ENCODE measurements at regions not wholly inside any gene's neighbourhood (a gene's known extent, or its start where the extent isn't known, plus 50 kb on each side); places are given as distances from the start of the nearest gene placed in this dataset.

DNA sequence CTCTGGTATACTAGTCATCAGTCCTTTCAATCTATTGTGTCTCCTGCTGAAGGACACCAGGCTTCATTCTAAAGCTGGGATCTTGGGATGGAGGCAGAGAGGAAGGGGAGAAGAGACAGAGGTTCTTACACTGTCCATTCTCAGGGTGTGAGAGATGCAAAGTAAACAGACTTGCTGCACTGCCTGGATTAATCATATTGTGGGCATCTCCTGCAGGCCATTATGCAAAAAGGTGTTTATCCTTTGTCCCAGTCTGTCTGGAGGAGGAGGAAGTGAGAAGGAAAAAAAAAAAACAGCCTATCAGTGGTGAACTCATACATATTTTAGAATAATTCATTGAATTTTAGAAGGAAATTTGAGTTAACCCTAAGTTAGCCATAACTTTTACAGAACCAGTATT lies 92.9 kb upstream of the TNPO1 start:
- intact Hi-C loops (cut with DNase I; ENCODE audit: low total_unique reads) = no loop called here
- H3K27ac ChIP-seq = no peak overlapping the region
- H3K4me3 ChIP-seq = no peak overlapping the region
- peaks cover 0 to 20% (median 0%) of the 10 kb centered on the region in 7 donors for H3K27me3 ChIP-seq (replicated peaks in 1 of 7)
- TF ChIP-seq POLR2A (IDR thresholded peaks at IDR 0.05) (no peak), POLR2AphosphoS5 (IDR thresholded peaks at IDR 0.05) (no peak)
- TF ChIP-seq, protein P1, sequence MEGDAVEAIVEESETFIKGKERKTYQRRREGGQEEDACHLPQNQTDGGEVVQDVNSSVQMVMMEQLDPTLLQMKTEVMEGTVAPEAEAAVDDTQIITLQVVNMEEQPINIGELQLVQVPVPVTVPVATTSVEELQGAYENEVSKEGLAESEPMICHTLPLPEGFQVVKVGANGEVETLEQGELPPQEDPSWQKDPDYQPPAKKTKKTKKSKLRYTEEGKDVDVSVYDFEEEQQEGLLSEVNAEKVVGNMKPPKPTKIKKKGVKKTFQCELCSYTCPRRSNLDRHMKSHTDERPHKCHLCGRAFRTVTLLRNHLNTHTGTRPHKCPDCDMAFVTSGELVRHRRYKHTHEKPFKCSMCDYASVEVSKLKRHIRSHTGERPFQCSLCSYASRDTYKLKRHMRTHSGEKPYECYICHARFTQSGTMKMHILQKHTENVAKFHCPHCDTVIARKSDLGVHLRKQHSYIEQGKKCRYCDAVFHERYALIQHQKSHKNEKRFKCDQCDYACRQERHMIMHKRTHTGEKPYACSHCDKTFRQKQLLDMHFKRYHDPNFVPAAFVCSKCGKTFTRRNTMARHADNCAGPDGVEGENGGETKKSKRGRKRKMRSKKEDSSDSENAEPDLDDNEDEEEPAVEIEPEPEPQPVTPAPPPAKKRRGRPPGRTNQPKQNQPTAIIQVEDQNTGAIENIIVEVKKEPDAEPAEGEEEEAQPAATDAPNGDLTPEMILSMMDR (IDR thresholded peaks at IDR 0.05 in 8 of 11, conservative IDR thresholded peaks at IDR 0.05 in 3 of 11) = no peak
- DNase-seq = no peak
- H3K4me1 ChIP-seq = no peaks in the 10 kb centered on the region
- H3K9me3 ChIP-seq = no peaks in the 10 kb centered on the region
- no peaks in the 10 kb centered on the region for H3K36me3 ChIP-seq

- TF ChIP-seq, protein P1 (IDR thresholded peaks at IDR 0.05 in 8 of 11, conservative IDR thresholded peaks at IDR 0.05 in 3 of 11) = no peak
- TF ChIP-seq POLR2AphosphoS5 (IDR thresholded peaks at IDR 0.05) = no peak
- no peak for TF ChIP-seq POLR2A (IDR thresholded peaks at IDR 0.05)
- intact Hi-C loops (cut with DNase I; ENCODE audit: low total_unique reads) = no loop called here
- DNase-seq = no peak
- Histone ChIP-seq H3K27me3 (replicated peaks in 1 of 7) (peaks cover 0 to 19% (median 0%) of the 10 kb centered on the region in 7 donors), H3K36me3 (no peaks in the 10 kb centered on the region), H3K9me3 (no peaks in the 10 kb centered on the region), H3K4me1 (no peaks in the 10 kb centered on the region), H3K4me3 (no peak overlapping the region), H3K27ac (no peak overlapping the region)
- 83 to 91% (median 88%) methylated on average over 5 of the region's 5 CpGs for WGBS, 5 donors
These were observed 93.5 kb upstream of the TNPO1 start for GRCh38 chr5:72722792-72723452.

- Histone ChIP-seq H3K36me3 (no peaks in the 10 kb centered on the region), H3K27ac (no peak overlapping the region), H3K4me1 (no peaks in the 10 kb centered on the region), H3K9me3 (no peaks in the 10 kb centered on the region), H3K27me3 (replicated peaks in 1 of 7) (peaks cover 0 to 8% (median 0%) of the 10 kb centered on the region in 7 donors), H3K4me3 (no peak overlapping the region)
- 90 to 96% (median 93%) methylated on average over 2 of the region's 2 CpGs for WGBS, 5 donors
- no peak for DNase-seq
- intact Hi-C loops (cut with DNase I; ENCODE audit: low total_unique reads) = no loop called here
- TF ChIP-seq, protein P1 (IDR thresholded peaks at IDR 0.05 in 8 of 11, conservative IDR thresholded peaks at IDR 0.05 in 3 of 11) = no peak
- TF ChIP-seq POLR2A (IDR thresholded peaks at IDR 0.05) = no peak
- TF ChIP-seq POLR2AphosphoS5 (IDR thresholded peaks at IDR 0.05) = no peak
These were observed 94.6 kb upstream of the TNPO1 start for GRCh38 chr5:72721844-72722243.

GRCh38 chr5:72720205-72720604 lies 96.3 kb upstream of the TNPO1 start:
- TF ChIP-seq, protein P1 (IDR thresholded peaks at IDR 0.05 in 8 of 11, conservative IDR thresholded peaks at IDR 0.05 in 3 of 11) = no peak
- TF ChIP-seq POLR2AphosphoS5 (IDR thresholded peaks at IDR 0.05) = no peak
- TF ChIP-seq POLR2A (IDR thresholded peaks at IDR 0.05) = no peak
- Histone ChIP-seq H3K27me3 (replicated peaks in 1 of 7) (no peaks in the 10 kb centered on the region), H3K4me1 (no peaks in the 10 kb centered on the region), H3K27ac (no peak overlapping the region), H3K4me3 (no peak overlapping the region), H3K36me3 (no peaks in the 10 kb centered on the region), H3K9me3 (no peaks in the 10 kb centered on the region)
- DNase-seq = no peak
- intact Hi-C loops (cut with DNase I; ENCODE audit: low total_unique reads) = no loop called here
- 60 to 76% (median 70%) methylated on average over 4 of the region's 4 CpGs for WGBS, 5 donors
